ENCODE measurements at regions not wholly inside any gene's neighbourhood (a gene's known extent, or its start where the extent isn't known, plus 50 kb on each side); places are given as distances from the start of the nearest gene placed in this dataset.

DNA sequence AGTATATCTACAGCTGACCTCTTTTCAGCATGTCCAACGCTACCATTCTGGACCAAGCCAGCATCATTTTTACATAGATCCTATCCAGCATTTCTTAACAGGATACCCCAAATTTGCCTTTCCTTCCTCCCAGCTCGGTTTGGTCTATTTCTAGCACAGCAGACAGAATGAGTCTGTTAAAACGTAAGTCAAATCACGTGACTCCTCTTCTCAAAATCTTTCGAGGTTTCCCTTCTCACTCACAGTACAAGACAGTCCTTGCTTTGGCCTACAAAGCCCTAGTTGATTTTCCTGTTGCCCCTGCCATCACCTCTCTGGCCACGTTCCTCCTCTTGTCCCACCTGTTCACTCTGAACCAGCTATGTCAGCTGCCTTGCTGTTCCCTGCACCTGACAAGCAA lies 711.7 kb downstream of the SORCS3 start:
- TF ChIP-seq, protein P1, sequence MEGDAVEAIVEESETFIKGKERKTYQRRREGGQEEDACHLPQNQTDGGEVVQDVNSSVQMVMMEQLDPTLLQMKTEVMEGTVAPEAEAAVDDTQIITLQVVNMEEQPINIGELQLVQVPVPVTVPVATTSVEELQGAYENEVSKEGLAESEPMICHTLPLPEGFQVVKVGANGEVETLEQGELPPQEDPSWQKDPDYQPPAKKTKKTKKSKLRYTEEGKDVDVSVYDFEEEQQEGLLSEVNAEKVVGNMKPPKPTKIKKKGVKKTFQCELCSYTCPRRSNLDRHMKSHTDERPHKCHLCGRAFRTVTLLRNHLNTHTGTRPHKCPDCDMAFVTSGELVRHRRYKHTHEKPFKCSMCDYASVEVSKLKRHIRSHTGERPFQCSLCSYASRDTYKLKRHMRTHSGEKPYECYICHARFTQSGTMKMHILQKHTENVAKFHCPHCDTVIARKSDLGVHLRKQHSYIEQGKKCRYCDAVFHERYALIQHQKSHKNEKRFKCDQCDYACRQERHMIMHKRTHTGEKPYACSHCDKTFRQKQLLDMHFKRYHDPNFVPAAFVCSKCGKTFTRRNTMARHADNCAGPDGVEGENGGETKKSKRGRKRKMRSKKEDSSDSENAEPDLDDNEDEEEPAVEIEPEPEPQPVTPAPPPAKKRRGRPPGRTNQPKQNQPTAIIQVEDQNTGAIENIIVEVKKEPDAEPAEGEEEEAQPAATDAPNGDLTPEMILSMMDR (IDR thresholded peaks at IDR 0.05), result no peak
- TF ChIP-seq POLR2A (IDR thresholded peaks at IDR 0.05) (no peak), POLR2AphosphoS5 (IDR thresholded peaks at IDR 0.05) (no peak), EP300 (IDR thresholded peaks at IDR 0.05) (no peak)
- Histone ChIP-seq H3K4me3 (no peak overlapping the region), H3K36me3 (no peaks in the 10 kb centered on the region), H3K27ac (no peak overlapping the region), H3K9me3 (no peaks in the 10 kb centered on the region), H3K4me1 (no peaks in the 10 kb centered on the region), H3K27me3 (no peaks in the 10 kb centered on the region)
- no peak for DNase-seq
- intact Hi-C loops (cut with DNase I; ENCODE audit: low total_unique reads), result no loop called here
- WGBS, 5 donors, result 70 to 87% (median 84%) methylated on average over 6 of the region's 6 CpGs

DNA sequence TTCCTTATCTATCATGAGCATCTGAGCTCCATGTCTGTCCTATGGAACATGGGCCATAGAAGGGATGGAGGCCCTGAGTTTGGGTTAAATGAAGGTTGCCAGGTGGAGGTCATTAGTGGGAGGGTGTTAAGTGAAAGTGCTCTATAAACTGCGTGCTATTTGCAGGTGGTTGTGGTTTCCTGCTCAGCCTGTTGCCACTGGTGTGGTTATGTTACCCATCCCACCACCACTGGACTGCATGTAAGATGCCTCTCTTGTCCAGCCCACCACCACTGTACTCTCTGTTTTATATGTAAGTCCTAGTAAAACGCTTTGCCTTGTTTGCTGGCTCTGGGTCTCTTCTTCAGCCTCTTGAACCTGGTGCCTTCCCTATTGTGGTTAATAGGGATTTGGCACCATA lies 711.2 kb downstream of the SORCS3 start:
- Histone ChIP-seq H3K36me3 (no peaks in the 10 kb centered on the region), H3K9me3 (no peaks in the 10 kb centered on the region), H3K27ac (no peak overlapping the region), H3K27me3 (no peaks in the 10 kb centered on the region), H3K4me3 (no peak overlapping the region), H3K4me1 (no peaks in the 10 kb centered on the region)
- intact Hi-C loops (cut with DNase I; ENCODE audit: low total_unique reads), result no loop called here
- no peak for DNase-seq
- 66 to 90% (median 72%) methylated on average over 2 of the region's 2 CpGs for WGBS, 5 donors
- TF ChIP-seq, protein P1 (IDR thresholded peaks at IDR 0.05), result no peak
- TF ChIP-seq EP300 (IDR thresholded peaks at IDR 0.05) (no peak), POLR2A (IDR thresholded peaks at IDR 0.05) (no peak), POLR2AphosphoS5 (IDR thresholded peaks at IDR 0.05) (no peak)

- intact Hi-C loops (cut with DNase I; ENCODE audit: low total_unique reads), result no loop called here
- WGBS, 5 donors, result 78 to 89% (median 86%) methylated on average over 2 of the region's 2 CpGs
Measured at GRCh38 chr10:105351187-105351586, 710.1 kb downstream of the SORCS3 start.

GRCh38 chr10:105347487-105347886 lies 706.4 kb downstream of the SORCS3 start:
- H3K4me3 ChIP-seq, result no peak overlapping the region
- H3K4me1 ChIP-seq, result no peaks in the 10 kb centered on the region
- no peaks in the 10 kb centered on the region for H3K9me3 ChIP-seq
- no peak for DNase-seq
- whole genome bisulfite sequencing, 5 donors, result 81 to 89% (median 88%) methylated on average over 2 of the region's 2 CpGs
- TF ChIP-seq POLR2A (IDR thresholded peaks at IDR 0.05) (no peak), POLR2AphosphoS5 (IDR thresholded peaks at IDR 0.05) (no peak), EP300 (IDR thresholded peaks at IDR 0.05) (no peak)
- TF ChIP-seq, protein P1 (IDR thresholded peaks at IDR 0.05), result no peak
- H3K36me3 ChIP-seq, result no peaks in the 10 kb centered on the region
- intact Hi-C loops (cut with DNase I; ENCODE audit: low total_unique reads), result no loop called here
- no peaks in the 10 kb centered on the region for H3K27me3 ChIP-seq
- no peak overlapping the region for H3K27ac ChIP-seq

More at GRCh38 chr10:105351187-105351586, 710.1 kb downstream of the SORCS3 start:
- no peak for TF ChIP-seq EP300 (IDR thresholded peaks at IDR 0.05)
- H3K4me1 ChIP-seq, result no peaks in the 10 kb centered on the region
- H3K36me3 ChIP-seq, result no peaks in the 10 kb centered on the region
- H3K27me3 ChIP-seq, result no peaks in the 10 kb centered on the region
- H3K27ac ChIP-seq, result no peak overlapping the region
- no peaks in the 10 kb centered on the region for H3K9me3 ChIP-seq
- H3K4me3 ChIP-seq, result no peak overlapping the region
- DNase-seq, result no peak

- WGBS, 5 donors, result 37 to 57% (median 49%) methylated on average over 4 of the region's 4 CpGs
- Histone ChIP-seq H3K27me3 (no peaks in the 10 kb centered on the region), H3K4me3 (no peak overlapping the region), H3K4me1 (no peaks in the 10 kb centered on the region), H3K36me3 (no peaks in the 10 kb centered on the region), H3K27ac (no peak overlapping the region), H3K9me3 (no peaks in the 10 kb centered on the region)
- no peak for DNase-seq
- intact Hi-C loops (cut with DNase I; ENCODE audit: low total_unique reads), result no loop called here
- TF ChIP-seq EP300 (IDR thresholded peaks at IDR 0.05), result no peak
Measured at GRCh38 chr10:105342606-105343005, 701.5 kb downstream of the SORCS3 start.
